CD8-positive, alpha-beta memory T cell (primary cell): ENCODE measurements at regions not wholly inside any gene's neighbourhood (a gene's known extent, or its start where the extent isn't known, plus 50 kb on each side); places are given as distances from the start of the nearest gene placed in this dataset.
A peak's percentile ranks its signal among the peaks of the same experiment; 100 is the strongest.

Experiments used
- CTCF ChIA-PET: fragments of 350-600 bp; sonication (Branson Sonifier 250); formaldehyde crosslinking; loops from one replicate; lab custom pipeline; 2021; ENCODE audit warnings: antibody characterized with exemption; lab: Charles Lee
- POLR2A ChIA-PET: fragments of 350-600 bp; sonication (Branson Sonifier 250); formaldehyde crosslinking; loops from one replicate; lab custom pipeline; 2021; ENCODE audit warnings: antibody characterized with exemption; lab: Charles Lee
- DNase-seq, 5 donors: peaks; one replicate each; pipeline versions ENCODE4 v3.0.0 to v3.0.0-alpha.2; 2020 to 2022; ENCODE audit warnings: mixed read lengths in 1 of 5
- H3K27ac ChIP-seq: one replicate; pipeline ENCODE4 v1.7.0; 2013; ENCODE audit warnings: low read depth, mild to moderate bottlenecking, low read length, moderate library complexity
- H3K27me3 ChIP-seq: 2 replicates; pipeline ENCODE4 v1.7.0; 2013; ENCODE audit warnings: low read length, mild to moderate bottlenecking; ENCODE audit not compliant: insufficient read depth, poor library complexity, severe bottlenecking
- H3K36me3 ChIP-seq: 2 replicates; pipeline ENCODE4 v1.7.0; 2013; ENCODE audit warnings: mild to moderate bottlenecking, low read length, moderate library complexity; ENCODE audit not compliant: insufficient read depth
- H3K4me1 ChIP-seq: 2 replicates; pipeline ENCODE4 v1.7.0; 2013; ENCODE audit warnings: mild to moderate bottlenecking, low read length, moderate library complexity; ENCODE audit not compliant: insufficient read depth
- H3K4me3 ChIP-seq: 2 replicates; pipeline ENCODE4 v1.7.0; 2013; ENCODE audit warnings: mild to moderate bottlenecking, low read length
- H3K9me3 ChIP-seq: 2 replicates; pipeline ENCODE4 v1.7.0; 2013; ENCODE audit warnings: mild to moderate bottlenecking, low read length
- H3K27ac Mint-ChIP-seq, 8 donors: one replicate each; pipeline ENCODE4 v1.8.0; 2020 to 2021; ENCODE audit warnings: mixed read lengths in 8 of 8, mild to moderate bottlenecking in 6 of 8, inconsistent platforms in 3 of 8, moderate library complexity in 3 of 8
- H3K27me3 Mint-ChIP-seq, 2 donors: one replicate each; pipeline ENCODE4 v1.8.0; 2020 to 2021; ENCODE audit warnings: mixed read lengths in 2 of 2, mild to moderate bottlenecking in 1 of 2, moderate library complexity in 1 of 2
- H3K36me3 Mint-ChIP-seq, 3 donors: one replicate each; pipeline ENCODE4 v1.8.0; 2020 to 2021; ENCODE audit warnings: mixed read lengths in 3 of 3, inconsistent platforms in 1 of 3, mild to moderate bottlenecking in 1 of 3
- H3K4me1 Mint-ChIP-seq, 3 donors: one replicate each; pipeline ENCODE4 v1.8.0; 2020 to 2021; ENCODE audit warnings: mixed read lengths in 3 of 3, inconsistent platforms in 1 of 3, mild to moderate bottlenecking in 1 of 3
- H3K4me3 Mint-ChIP-seq, 7 donors: one replicate each; pipeline ENCODE4 v1.8.0; 2020 to 2021; ENCODE audit warnings: mixed read lengths in 7 of 7, mild to moderate bottlenecking in 6 of 7, moderate library complexity in 4 of 7, inconsistent platforms in 2 of 7
- H3K9me3 Mint-ChIP-seq, 5 donors: one replicate each; pipeline ENCODE4 v1.8.0; 2020 to 2022; ENCODE audit warnings: mixed read lengths in 5 of 5, mild to moderate bottlenecking in 3 of 5, moderate library complexity in 2 of 5, inconsistent platforms in 1 of 5

- Histone ChIP-seq H3K27me3 (no peaks in the 10 kb centered on the region), H3K9me3 (no peaks in the 10 kb centered on the region), H3K27ac (no peak overlapping the region), H3K36me3 (no peaks in the 10 kb centered on the region), H3K4me3 (no peak overlapping the region), H3K4me1 (no peaks in the 10 kb centered on the region)
- Mint-ChIP-seq H3K27ac (peak overlapping the region in 1 of 8 donors; percentile 6), H3K4me3 (no peak overlapping the region), H3K27me3 (peaks cover 8 to 32% of the 10 kb centered on the region in 2 donors), H3K4me1 (no peaks in the 10 kb centered on the region), H3K9me3 (no peaks in the 10 kb centered on the region), H3K36me3 (no peaks in the 10 kb centered on the region)
- POLR2A ChIA-PET, result no interaction called here
- CTCF ChIA-PET, result no interaction called here
- DNase-seq, result no peak
These were observed 123.7 kb upstream of the IRX4 start for GRCh38 chr5:2006193-2006970.

- ChIA-PET POLR2A (no interaction called here), CTCF (no interaction called here)
- Mint-ChIP-seq H3K4me1 (no peaks in the 10 kb centered on the region), H3K27me3 (peaks cover 10 to 29% of the 10 kb centered on the region in 2 donors), H3K9me3 (no peaks in the 10 kb centered on the region), H3K27ac (no peak overlapping the region), H3K4me3 (no peak overlapping the region), H3K36me3 (no peaks in the 10 kb centered on the region)
- Histone ChIP-seq H3K36me3 (no peaks in the 10 kb centered on the region), H3K4me3 (no peak overlapping the region), H3K4me1 (no peaks in the 10 kb centered on the region), H3K9me3 (no peaks in the 10 kb centered on the region), H3K27ac (no peak overlapping the region), H3K27me3 (no peaks in the 10 kb centered on the region)
- DNase-seq, result no peak
These were observed 122.6 kb upstream of the IRX4 start for GRCh38 chr5:2005101-2006041.

- H3K4me1 Mint-ChIP-seq, result no peaks in the 10 kb centered on the region
- DNase-seq, result no peak
- Histone ChIP-seq H3K4me1 (no peaks in the 10 kb centered on the region), H3K27me3 (no peaks in the 10 kb centered on the region), H3K9me3 (no peaks in the 10 kb centered on the region), H3K27ac (no peak overlapping the region), H3K4me3 (no peak overlapping the region), H3K36me3 (no peaks in the 10 kb centered on the region)
- ChIA-PET CTCF (no interaction called here), POLR2A (no interaction called here)
- H3K27ac Mint-ChIP-seq, result no peak overlapping the region
- H3K36me3 Mint-ChIP-seq, result no peaks in the 10 kb centered on the region
- H3K4me3 Mint-ChIP-seq, result no peak overlapping the region
- peaks cover 12 to 25% of the 10 kb centered on the region in 2 donors for H3K27me3 Mint-ChIP-seq
- no peaks in the 10 kb centered on the region for H3K9me3 Mint-ChIP-seq
These were observed 121.1 kb upstream of the IRX4 start for GRCh38 chr5:2003690-2004365.

GRCh38 chr5:2003206-2003605 lies 120.5 kb upstream of the IRX4 start:
- no peaks in the 10 kb centered on the region for H3K27me3 ChIP-seq
- Mint-ChIP-seq H3K4me1 (no peaks in the 10 kb centered on the region), H3K27me3 (peaks cover 12 to 30% of the 10 kb centered on the region in 2 donors), H3K27ac (no peak overlapping the region), H3K9me3 (peaks cover 0 to 5% (median 2%) of the 10 kb centered on the region in 5 donors), H3K4me3 (no peak overlapping the region), H3K36me3 (peaks cover 0 to 5% (median 0%) of the 10 kb centered on the region in 3 donors)
- no peak overlapping the region for H3K27ac ChIP-seq
- H3K4me3 ChIP-seq, result no peak overlapping the region
- CTCF ChIA-PET, result no interaction called here
- H3K36me3 ChIP-seq, result no peaks in the 10 kb centered on the region
- POLR2A ChIA-PET, result no interaction called here
- DNase-seq, result no peak
- H3K9me3 ChIP-seq, result no peaks in the 10 kb centered on the region
- H3K4me1 ChIP-seq, result no peaks in the 10 kb centered on the region

- POLR2A ChIA-PET, result no interaction called here
- Histone ChIP-seq H3K9me3 (no peaks in the 10 kb centered on the region), H3K36me3 (no peaks in the 10 kb centered on the region), H3K4me3 (no peak overlapping the region), H3K4me1 (no peaks in the 10 kb centered on the region), H3K27ac (no peak overlapping the region), H3K27me3 (no peaks in the 10 kb centered on the region)
- Mint-ChIP-seq H3K36me3 (peaks cover 0 to 9% (median 0%) of the 10 kb centered on the region in 3 donors), H3K4me3 (no peak overlapping the region), H3K27me3 (peaks cover 14 to 34% of the 10 kb centered on the region in 2 donors), H3K9me3 (peaks cover 0 to 9% (median 2%) of the 10 kb centered on the region in 5 donors), H3K27ac (no peak overlapping the region), H3K4me1 (peaks cover 0 to 2% (median 0%) of the 10 kb centered on the region in 3 donors)
- CTCF ChIA-PET, result no interaction called here
- DNase-seq, result no peak
These were observed 118.6 kb upstream of the IRX4 start for GRCh38 chr5:2001300-2001699.

GRCh38 chr5:2000591-2000990 lies 117.9 kb upstream of the IRX4 start:
- no peak overlapping the region for H3K27ac ChIP-seq
- ChIA-PET CTCF (no interaction called here), POLR2A (no interaction called here)
- H3K27ac Mint-ChIP-seq, result no peak overlapping the region
- no peak for DNase-seq
- H3K36me3 ChIP-seq, result no peaks in the 10 kb centered on the region
- H3K4me3 ChIP-seq, result no peak overlapping the region
- peaks cover 14 to 34% of the 10 kb centered on the region in 2 donors for H3K27me3 Mint-ChIP-seq
- peaks cover 0 to 9% (median 0%) of the 10 kb centered on the region in 3 donors for H3K36me3 Mint-ChIP-seq
- H3K9me3 Mint-ChIP-seq, result peaks cover 0 to 9% (median 2%) of the 10 kb centered on the region in 5 donors
- no peaks in the 10 kb centered on the region for H3K27me3 ChIP-seq
- no peak overlapping the region for H3K4me3 Mint-ChIP-seq
- no peaks in the 10 kb centered on the region for H3K4me1 ChIP-seq
- peaks cover 0 to 2% (median 0%) of the 10 kb centered on the region in 3 donors for H3K4me1 Mint-ChIP-seq
- H3K9me3 ChIP-seq, result no peaks in the 10 kb centered on the region

- no peak overlapping the region for H3K4me3 ChIP-seq
- H3K9me3 ChIP-seq, result no peaks in the 10 kb centered on the region
- ChIA-PET CTCF (no interaction called here), POLR2A (no interaction called here)
- no peak for DNase-seq
- peaks cover 0 to 2% (median 0%) of the 10 kb centered on the region in 3 donors for H3K4me1 Mint-ChIP-seq
- H3K27ac Mint-ChIP-seq, result no peak overlapping the region
- peaks cover 0 to 9% (median 2%) of the 10 kb centered on the region in 5 donors for H3K9me3 Mint-ChIP-seq
- H3K27me3 ChIP-seq, result no peaks in the 10 kb centered on the region
- H3K36me3 Mint-ChIP-seq, result peaks cover 0 to 9% (median 0%) of the 10 kb centered on the region in 3 donors
- no peak overlapping the region for H3K4me3 Mint-ChIP-seq
- H3K27ac ChIP-seq, result no peak overlapping the region
- peaks cover 14 to 39% of the 10 kb centered on the region in 2 donors for H3K27me3 Mint-ChIP-seq
- H3K36me3 ChIP-seq, result no peaks in the 10 kb centered on the region
- H3K4me1 ChIP-seq, result no peaks in the 10 kb centered on the region
These were observed 117.1 kb upstream of the IRX4 start for GRCh38 chr5:1999794-2000193.
